ENCODE measurements at regions not wholly inside any gene's neighbourhood (a gene's known extent, or its start where the extent isn't known, plus 50 kb on each side); places are given as distances from the start of the nearest gene placed in this dataset.

DNA sequence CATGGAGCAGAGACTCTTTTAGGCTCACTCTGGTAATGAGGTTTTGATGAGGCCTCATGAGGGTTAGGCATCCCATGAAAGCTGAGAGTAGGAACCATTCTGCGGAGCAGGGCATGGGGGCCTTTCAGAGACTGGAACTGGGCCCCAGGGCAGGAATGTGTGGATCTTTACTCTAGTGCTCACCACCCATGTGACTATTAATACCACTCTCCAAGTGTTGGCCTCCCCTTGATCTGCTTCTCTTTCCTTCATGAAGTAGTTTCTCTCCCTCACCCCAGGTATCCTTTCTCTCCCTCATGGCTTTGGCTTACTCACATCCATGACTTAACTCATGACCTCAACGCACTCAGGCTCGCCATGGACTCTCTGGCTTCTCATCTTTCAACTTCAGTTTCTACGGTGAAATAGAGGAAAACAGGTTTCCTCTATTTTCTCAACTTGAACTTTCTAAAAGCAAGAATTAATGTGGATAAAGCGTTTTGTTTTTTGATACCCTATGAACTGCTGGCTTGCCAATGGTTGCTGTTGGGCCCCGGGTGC is 50.5 kb upstream of the GADD45A start:
- no peak overlapping the region for H3K4me3 ChIP-seq (replicated peaks in 1 of 2; ENCODE audit: low read depth in 2 of 2, low read length in 2 of 2)
- TF ChIP-seq, protein P1, sequence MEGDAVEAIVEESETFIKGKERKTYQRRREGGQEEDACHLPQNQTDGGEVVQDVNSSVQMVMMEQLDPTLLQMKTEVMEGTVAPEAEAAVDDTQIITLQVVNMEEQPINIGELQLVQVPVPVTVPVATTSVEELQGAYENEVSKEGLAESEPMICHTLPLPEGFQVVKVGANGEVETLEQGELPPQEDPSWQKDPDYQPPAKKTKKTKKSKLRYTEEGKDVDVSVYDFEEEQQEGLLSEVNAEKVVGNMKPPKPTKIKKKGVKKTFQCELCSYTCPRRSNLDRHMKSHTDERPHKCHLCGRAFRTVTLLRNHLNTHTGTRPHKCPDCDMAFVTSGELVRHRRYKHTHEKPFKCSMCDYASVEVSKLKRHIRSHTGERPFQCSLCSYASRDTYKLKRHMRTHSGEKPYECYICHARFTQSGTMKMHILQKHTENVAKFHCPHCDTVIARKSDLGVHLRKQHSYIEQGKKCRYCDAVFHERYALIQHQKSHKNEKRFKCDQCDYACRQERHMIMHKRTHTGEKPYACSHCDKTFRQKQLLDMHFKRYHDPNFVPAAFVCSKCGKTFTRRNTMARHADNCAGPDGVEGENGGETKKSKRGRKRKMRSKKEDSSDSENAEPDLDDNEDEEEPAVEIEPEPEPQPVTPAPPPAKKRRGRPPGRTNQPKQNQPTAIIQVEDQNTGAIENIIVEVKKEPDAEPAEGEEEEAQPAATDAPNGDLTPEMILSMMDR (IDR thresholded peaks at IDR 0.05; ENCODE audit: low read depth, low read length): no peak

DNA sequence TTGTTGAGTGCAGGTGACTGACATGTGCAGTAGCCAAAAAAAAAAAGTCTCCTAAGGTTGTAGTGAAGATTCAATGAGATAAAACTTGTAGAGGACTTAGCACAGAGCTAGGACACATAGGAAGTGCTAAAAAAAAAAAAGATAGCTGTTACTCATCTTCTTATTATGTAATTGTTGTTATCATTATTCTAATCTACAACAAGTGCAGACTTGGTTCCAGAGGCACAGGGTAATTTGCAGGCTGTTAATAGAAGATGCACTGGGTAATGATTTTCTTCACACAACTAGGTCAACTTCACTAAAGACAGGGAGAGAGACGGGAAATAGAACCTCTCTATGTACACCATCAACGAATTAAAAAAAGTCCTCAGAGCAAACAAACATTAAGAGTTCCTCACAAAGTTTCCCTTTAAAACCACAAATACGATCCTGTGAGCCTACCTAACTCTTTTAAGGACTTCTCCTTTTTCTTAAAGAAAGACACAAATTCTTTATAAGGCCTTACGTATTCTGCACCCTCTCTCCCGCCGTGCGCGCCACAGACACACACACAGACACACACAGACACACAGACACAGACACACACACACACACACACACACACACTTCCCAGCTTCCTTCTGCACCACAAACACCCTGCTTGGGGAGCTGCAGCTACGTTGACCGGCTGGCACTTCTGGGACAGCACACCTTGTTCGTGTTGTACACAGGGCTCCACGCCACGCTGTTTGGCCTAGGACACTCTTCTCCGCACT is 49.8 kb upstream of the GADD45A start:
- DNase-seq (ENCODE audit: low read depth in 2 of 2): no peak
- TF ChIP-seq, protein P1 (IDR thresholded peaks at IDR 0.05; ENCODE audit: low read depth, low read length): no peak
- H3K4me3 ChIP-seq (replicated peaks in 1 of 2; ENCODE audit: low read depth in 2 of 2, low read length in 2 of 2): no peak overlapping the region

More for the DNA sequence above, 50.5 kb upstream of the GADD45A start:
- DNase-seq (ENCODE audit: low read depth in 2 of 2): no peak

Data from cardiac fibroblast (primary cell).